ENCODE measurements at regions not wholly inside any gene's neighbourhood (a gene's known extent, or its start where the extent isn't known, plus 50 kb on each side); places are given as distances from the start of the nearest gene placed in this dataset.

- no peak for DNase-seq (ENCODE audit: low spot score)
- no peak for TF ChIP-seq CTCF (IDR thresholded peaks at IDR 0.05; ENCODE audit: extremely low read depth, insufficient read depth, missing control alignments)
- in situ Hi-C loops (cut with MboI; ENCODE audit: low pct_unique_long_range_greater_than_20kb, low sequenced_read_pairs, unreplicated experiment) = no loop called here
These were observed 234.7 kb upstream of the TBX3 start for GRCh38 chr12:114918535-114919233.

GRCh38 chr12:114917953-114918352, 234.0 kb upstream of the TBX3 start:
- in situ Hi-C loops (cut with MboI; ENCODE audit: low pct_unique_long_range_greater_than_20kb, low sequenced_read_pairs, unreplicated experiment) = no loop called here
- TF ChIP-seq CTCF (IDR thresholded peaks at IDR 0.05; ENCODE audit: extremely low read depth, insufficient read depth, missing control alignments) = no peak

DNA sequence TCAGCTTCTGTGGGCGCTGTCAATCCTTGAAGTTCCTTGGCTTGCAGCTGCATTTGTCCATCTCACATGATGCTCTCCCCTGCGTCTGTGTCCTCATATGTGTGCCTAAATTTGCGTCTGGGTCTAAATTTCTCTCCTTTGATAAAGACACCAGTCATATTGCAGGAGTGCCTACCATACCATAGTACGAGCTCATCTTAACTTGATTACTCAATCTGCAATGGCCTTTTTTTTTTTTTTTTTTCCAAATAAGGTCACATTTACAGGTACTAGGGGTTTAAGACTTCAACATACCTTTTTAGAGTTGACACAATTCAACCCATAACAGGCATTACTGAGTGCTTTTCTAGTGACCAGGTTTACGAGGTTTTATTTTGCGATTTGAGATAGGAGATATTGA, 233.3 kb upstream of the TBX3 start:
- TF ChIP-seq CTCF (IDR thresholded peaks at IDR 0.05; ENCODE audit: extremely low read depth, insufficient read depth, missing control alignments) = no peak
- no peak for DNase-seq (ENCODE audit: low spot score)
- in situ Hi-C loops (cut with MboI; ENCODE audit: low pct_unique_long_range_greater_than_20kb, low sequenced_read_pairs, unreplicated experiment) = no loop called here

More at GRCh38 chr12:114917953-114918352, 234.0 kb upstream of the TBX3 start:
- no peak for DNase-seq (ENCODE audit: low spot score)

- in situ Hi-C loops (cut with MboI; ENCODE audit: low pct_unique_long_range_greater_than_20kb, low sequenced_read_pairs, unreplicated experiment) = no loop called here
- no peak for DNase-seq (ENCODE audit: low spot score)
- TF ChIP-seq CTCF (IDR thresholded peaks at IDR 0.05; ENCODE audit: extremely low read depth, insufficient read depth, missing control alignments) = no peak
These were observed 232.6 kb upstream of the TBX3 start for GRCh38 chr12:114916541-114916940.

GRCh38 chr12:114916124-114916523, 232.1 kb upstream of the TBX3 start:
- no peak for DNase-seq (ENCODE audit: low spot score)
- in situ Hi-C loops (cut with MboI; ENCODE audit: low pct_unique_long_range_greater_than_20kb, low sequenced_read_pairs, unreplicated experiment) = no loop called here
- TF ChIP-seq CTCF (IDR thresholded peaks at IDR 0.05; ENCODE audit: extremely low read depth, insufficient read depth, missing control alignments) = no peak

GRCh38 chr12:114913871-114914801, 230.2 kb upstream of the TBX3 start:
- TF ChIP-seq CTCF (IDR thresholded peaks at IDR 0.05; ENCODE audit: extremely low read depth, insufficient read depth, missing control alignments) = no peak
- DNase-seq (ENCODE audit: low spot score) = no peak
- in situ Hi-C loops (cut with MboI; ENCODE audit: low pct_unique_long_range_greater_than_20kb, low sequenced_read_pairs, unreplicated experiment) = no loop called here

Measured in GM13977 (cell line).